K562 (cell line): ENCODE measurements at regions not wholly inside any gene's neighbourhood (a gene's known extent, or its start where the extent isn't known, plus 50 kb on each side); places are given as distances from the start of the nearest gene placed in this dataset.

Experiments used
- CREB5 ChIP-seq: fragments of 250-450 bp; sonication (Bioruptor Pico); IDR thresholded peaks from 2 replicates; pipeline ENCODE4 v1.5.0; 2020; ENCODE audit warnings: mild to moderate bottlenecking
- GABPA ChIP-seq: fragments of 200-800 bp; sonication (Bioruptor generic); conservative IDR thresholded peaks from 2 replicates; pipeline ENCODE4 v1.6.1; 2016; ENCODE audit warnings: low read depth, missing genetic modification characterization, missing compliant biosample characterization
- IRF2 ChIP-seq: sonication (generic); formaldehyde crosslinking; IDR thresholded peaks from 2 replicates; pipeline ENCODE4 v1.8.1; 2022; ENCODE audit warnings: mild to moderate bottlenecking, missing genetic modification reagents
- MEF2A ChIP-seq: IDR thresholded peaks from 2 replicates; pipeline ENCODE4 v1.6.1; 2011; ENCODE audit warnings: low read depth, mild to moderate bottlenecking, low read length, moderate library complexity; ENCODE audit not compliant: control insufficient read depth
- PTRF ChIP-seq: fragments of 450-650 bp; IDR thresholded peaks from 2 replicates; pipeline ENCODE4 v1.6.1; 2016; ENCODE audit warnings: mild to moderate bottlenecking, missing genetic modification characterization, missing compliant biosample characterization
- REST ChIP-seq, 2 experiments: fragments of 450-650 bp; formaldehyde crosslinking in 1 of 2; IDR thresholded peaks; 2 replicates each; pipeline versions ENCODE4 v1.4.0 to v1.6.1; 2014 to 2020; ENCODE audit warnings: mild to moderate bottlenecking in 2 of 2, borderline replicate concordance in 1 of 2, low read depth in 1 of 2
- U2AF1 ChIP-seq: fragments of 200-400 bp; formaldehyde crosslinking; optimal IDR thresholded peaks from 2 replicates; pipeline ENCODE3; 2017; ENCODE audit warnings: mild to moderate bottlenecking, low read depth, low read length, moderate library complexity
- USF1 ChIP-seq: sonication (generic); formaldehyde crosslinking; IDR thresholded peaks from 2 replicates; pipeline ENCODE4 v1.9.0; 2022; ENCODE audit warnings: mild to moderate bottlenecking, missing genetic modification reagents
- USF2 ChIP-seq: sonication (generic); formaldehyde crosslinking; IDR thresholded peaks from 2 replicates; pipeline ENCODE4 v1.5.0; 2020; ENCODE audit warnings: missing genetic modification reagents
- YY1 ChIP-seq, 3 experiments: IDR thresholded peaks; 2 replicates each; pipeline ENCODE4 v1.6.1; 2011; ENCODE audit warnings: low read length in 2 of 3, mild to moderate bottlenecking in 2 of 3, moderate library complexity in 2 of 3, borderline replicate concordance in 1 of 3, control low read depth in 1 of 3, low read depth in 1 of 3; ENCODE audit not compliant: insufficient read depth in 3 of 3, insufficient replicate concordance in 2 of 3, control insufficient read depth in 1 of 3, insufficient read length in 1 of 3; ENCODE audit errors: extremely low read depth in 1 of 3
- ZBTB11 ChIP-seq, 3 experiments: fragments of 200-800 bp in 1 of 3; fragments of 250-450 bp in 1 of 3; fragments of 450-650 bp in 1 of 3; sonication (Bioruptor Pico) in 1 of 3; sonication (Bioruptor generic) in 1 of 3; formaldehyde crosslinking in 1 of 3; IDR thresholded peaks; 2 replicates each; pipeline versions ENCODE4 v1.6.1 to v1.8.0; 2016 to 2022; ENCODE audit warnings: mild to moderate bottlenecking in 2 of 3, missing genetic modification characterization in 2 of 3, missing compliant biosample characterization in 1 of 3, moderate library complexity in 1 of 3
- ZNF133 ChIP-seq: fragments of 250-450 bp; sonication (Bioruptor Pico); IDR thresholded peaks from 2 replicates; pipeline ENCODE4 v1.4.0; 2020; ENCODE audit warnings: mild to moderate bottlenecking
- ZNF384 ChIP-seq: IDR thresholded peaks from 2 replicates; pipeline ENCODE4 v1.6.1; 2012; ENCODE audit warnings: low read depth, low read length, improper control_type of control experiment

GRCh38 chr3:78283994-78284393, 1244.1 kb downstream of the ROBO2 start:
- TF ChIP-seq YY1 (IDR thresholded peaks at IDR 0.05; ENCODE audit: borderline replicate concordance in 1 of 3, control insufficient read depth in 1 of 3, extremely low read depth in 1 of 3, insufficient read depth in 3 of 3, insufficient read length in 1 of 3, insufficient replicate concordance in 2 of 3, low read depth in 1 of 3, low read length in 2 of 3) (no peak), CREB5 (CRISPR knock-in tag) (no peak), GABPA (tag) (no peak), ZNF133 (no peak), REST (IDR thresholded peaks at IDR 0.05; ENCODE audit: borderline replicate concordance) (no peak), REST (CRISPR knock-in tag; IDR thresholded peaks at IDR 0.05; ENCODE audit: low read depth) (no peak), PTRF (tag) (no peak), ZNF384 (no peak), USF1 (CRISPR knock-in tag) (no peak), MEF2A (no peak), USF2 (CRISPR knock-in tag) (no peak), U2AF1 (no peak), ZBTB11 (CRISPR knock-in tag; IDR thresholded peaks at IDR 0.05) (no peak), IRF2 (CRISPR knock-in tag) (no peak)
